ENCODE measurements at regions not wholly inside any gene's neighbourhood (a gene's known extent, or its start where the extent isn't known, plus 50 kb on each side); places are given as distances from the start of the nearest gene placed in this dataset.

DNA sequence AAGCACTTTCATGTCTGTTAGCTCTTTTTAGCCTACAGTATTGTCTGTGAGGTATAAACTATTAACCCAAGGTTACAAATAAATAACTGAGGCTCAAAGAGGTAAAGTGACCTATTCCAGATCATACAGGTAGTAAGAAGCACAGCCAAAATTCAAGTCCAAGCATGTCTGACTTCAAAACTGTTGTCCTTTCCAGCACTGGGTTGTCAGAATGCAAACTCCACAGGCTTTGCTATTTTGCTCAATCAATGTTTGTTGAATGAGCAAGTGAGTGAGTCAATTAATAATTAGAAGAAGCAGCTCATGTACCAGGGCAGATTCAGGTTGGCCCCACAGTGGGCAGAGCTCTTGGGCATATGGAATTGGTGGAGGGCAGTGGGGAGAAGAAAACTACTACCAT, 134.1 kb upstream of the ARHGEF9 start:
- TF ChIP-seq, protein P1, sequence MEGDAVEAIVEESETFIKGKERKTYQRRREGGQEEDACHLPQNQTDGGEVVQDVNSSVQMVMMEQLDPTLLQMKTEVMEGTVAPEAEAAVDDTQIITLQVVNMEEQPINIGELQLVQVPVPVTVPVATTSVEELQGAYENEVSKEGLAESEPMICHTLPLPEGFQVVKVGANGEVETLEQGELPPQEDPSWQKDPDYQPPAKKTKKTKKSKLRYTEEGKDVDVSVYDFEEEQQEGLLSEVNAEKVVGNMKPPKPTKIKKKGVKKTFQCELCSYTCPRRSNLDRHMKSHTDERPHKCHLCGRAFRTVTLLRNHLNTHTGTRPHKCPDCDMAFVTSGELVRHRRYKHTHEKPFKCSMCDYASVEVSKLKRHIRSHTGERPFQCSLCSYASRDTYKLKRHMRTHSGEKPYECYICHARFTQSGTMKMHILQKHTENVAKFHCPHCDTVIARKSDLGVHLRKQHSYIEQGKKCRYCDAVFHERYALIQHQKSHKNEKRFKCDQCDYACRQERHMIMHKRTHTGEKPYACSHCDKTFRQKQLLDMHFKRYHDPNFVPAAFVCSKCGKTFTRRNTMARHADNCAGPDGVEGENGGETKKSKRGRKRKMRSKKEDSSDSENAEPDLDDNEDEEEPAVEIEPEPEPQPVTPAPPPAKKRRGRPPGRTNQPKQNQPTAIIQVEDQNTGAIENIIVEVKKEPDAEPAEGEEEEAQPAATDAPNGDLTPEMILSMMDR (IDR thresholded peaks at IDR 0.05): no peak
- DNase-seq (ENCODE audit: low spot score): no peak
- Histone ChIP-seq H3K4me3 (no peak overlapping the region), H3K9me3 (peaks cover 0 to 2% of the 10 kb centered on the region in 2 donors), H3K36me3 (no peaks in the 10 kb centered on the region), H3K27me3 (no peaks in the 10 kb centered on the region), H3K4me1 (no peaks in the 10 kb centered on the region), H3K27ac (no peak overlapping the region)

DNA sequence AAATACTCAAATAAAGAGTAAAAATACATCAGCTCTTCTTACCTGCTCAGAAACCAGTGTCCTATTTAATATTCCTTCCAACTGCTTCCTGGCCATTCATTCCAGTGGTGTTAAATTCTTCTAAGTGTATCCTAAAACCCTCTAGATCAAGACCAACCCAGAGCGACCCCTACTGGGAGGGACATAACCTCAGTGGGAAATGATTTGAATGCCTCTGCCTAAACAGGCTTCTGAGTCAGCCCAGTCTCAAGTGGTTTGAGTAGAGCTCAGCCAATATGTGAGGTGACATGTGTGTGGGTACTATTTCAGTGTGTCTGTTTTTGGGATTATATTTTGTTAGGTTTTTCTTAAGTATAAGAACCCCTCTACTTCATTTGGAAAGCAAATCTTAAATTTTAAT, 133.6 kb upstream of the ARHGEF9 start:
- H3K27me3 ChIP-seq: no peaks in the 10 kb centered on the region
- H3K9me3 ChIP-seq: peaks cover 0 to 6% of the 10 kb centered on the region in 2 donors
- TF ChIP-seq, protein P1 (IDR thresholded peaks at IDR 0.05): peak in 1 of 2 donors; percentile 17
- no peak overlapping the region for H3K27ac ChIP-seq
- no peak for DNase-seq (ENCODE audit: low spot score)
- H3K4me3 ChIP-seq: no peak overlapping the region
- H3K36me3 ChIP-seq: no peaks in the 10 kb centered on the region
- no peaks in the 10 kb centered on the region for H3K4me1 ChIP-seq

DNA sequence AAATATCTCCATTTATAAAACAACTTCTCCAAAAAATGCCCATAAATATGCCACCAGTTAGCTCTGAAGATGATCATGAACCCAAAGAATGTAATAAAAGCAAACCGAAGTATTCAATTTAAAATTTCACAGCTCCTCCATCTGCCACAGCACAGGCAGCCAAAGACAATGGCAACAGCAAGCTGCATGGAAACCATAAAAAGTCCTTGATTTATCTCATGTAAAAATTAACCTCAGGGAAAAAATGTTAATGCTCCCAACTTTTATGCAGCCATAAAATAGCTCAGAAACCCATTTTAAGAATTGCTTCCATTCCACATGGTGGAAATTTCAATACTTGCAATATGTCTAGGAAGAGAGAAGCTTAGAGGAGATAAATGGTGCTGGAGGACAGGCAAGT, 132.3 kb upstream of the ARHGEF9 start:
- no peaks in the 10 kb centered on the region for H3K4me1 ChIP-seq
- H3K36me3 ChIP-seq: no peaks in the 10 kb centered on the region
- H3K27ac ChIP-seq: no peak overlapping the region
- no peak for DNase-seq (ENCODE audit: low spot score)
- H3K4me3 ChIP-seq: no peak overlapping the region
- no peaks in the 10 kb centered on the region for H3K27me3 ChIP-seq
- H3K9me3 ChIP-seq: peaks cover 0 to 6% of the 10 kb centered on the region in 2 donors
- TF ChIP-seq, protein P1 (IDR thresholded peaks at IDR 0.05): no peak

DNA sequence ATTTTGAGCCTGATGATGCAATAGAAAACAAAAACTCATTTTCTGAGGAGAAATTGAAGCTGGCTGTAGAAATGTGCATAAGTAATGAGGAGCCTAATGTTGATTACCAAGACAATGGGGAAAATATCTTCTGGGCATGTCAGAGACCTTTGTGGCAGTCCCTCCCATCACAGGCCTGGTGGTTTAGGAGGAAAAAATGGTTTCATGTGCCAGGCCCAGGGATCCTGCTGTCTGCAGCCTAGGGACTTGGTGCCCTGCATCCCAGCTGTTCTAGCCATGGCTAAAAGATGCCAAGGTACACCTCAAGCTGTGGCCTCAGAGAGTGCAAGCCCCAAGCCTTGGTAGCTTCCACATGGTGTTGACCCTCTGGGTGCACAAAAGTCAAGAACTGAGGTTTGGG, 128.7 kb upstream of the ARHGEF9 start:
- DNase-seq (ENCODE audit: low spot score): no peak
- H3K27me3 ChIP-seq: no peaks in the 10 kb centered on the region
- no peaks in the 10 kb centered on the region for H3K4me1 ChIP-seq
- peaks cover 0 to 6% of the 10 kb centered on the region in 2 donors for H3K9me3 ChIP-seq
- no peak overlapping the region for H3K4me3 ChIP-seq
- no peak overlapping the region for H3K27ac ChIP-seq
- TF ChIP-seq, protein P1 (IDR thresholded peaks at IDR 0.05): no peak
- no peaks in the 10 kb centered on the region for H3K36me3 ChIP-seq

DNA sequence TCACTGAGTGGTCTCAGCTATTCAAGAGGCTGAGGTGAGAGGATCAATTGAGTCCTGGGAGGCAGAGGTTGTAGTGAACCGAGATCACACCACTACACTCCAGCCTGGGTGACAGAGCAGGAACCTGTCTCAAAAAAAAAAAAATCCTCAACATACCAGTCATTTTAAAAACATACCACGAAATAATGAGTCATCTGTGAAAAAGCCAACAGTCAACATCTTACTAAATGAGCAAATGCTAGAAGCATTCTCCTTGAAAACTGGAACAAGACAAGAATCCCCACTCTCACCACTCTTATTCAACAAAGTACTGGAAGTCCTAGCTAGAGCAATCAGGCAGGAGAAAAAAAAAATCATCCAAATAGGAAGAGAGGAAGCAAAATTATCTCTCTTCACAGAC, 104.0 kb upstream of the ARHGEF9 start:
- no peak for DNase-seq (ENCODE audit: low spot score)
- H3K27me3 ChIP-seq: no peaks in the 10 kb centered on the region
- no peaks in the 10 kb centered on the region for H3K4me1 ChIP-seq
- peaks cover 8 to 48% of the 10 kb centered on the region in 2 donors for H3K9me3 ChIP-seq
- TF ChIP-seq, protein P1 (IDR thresholded peaks at IDR 0.05): no peak
- no peak overlapping the region for H3K27ac ChIP-seq
- H3K4me3 ChIP-seq: no peak overlapping the region
- no peaks in the 10 kb centered on the region for H3K36me3 ChIP-seq
